ENCODE measurements at regions not wholly inside any gene's neighbourhood (a gene's known extent, or its start where the extent isn't known, plus 50 kb on each side); places are given as distances from the start of the nearest gene placed in this dataset.

DNA sequence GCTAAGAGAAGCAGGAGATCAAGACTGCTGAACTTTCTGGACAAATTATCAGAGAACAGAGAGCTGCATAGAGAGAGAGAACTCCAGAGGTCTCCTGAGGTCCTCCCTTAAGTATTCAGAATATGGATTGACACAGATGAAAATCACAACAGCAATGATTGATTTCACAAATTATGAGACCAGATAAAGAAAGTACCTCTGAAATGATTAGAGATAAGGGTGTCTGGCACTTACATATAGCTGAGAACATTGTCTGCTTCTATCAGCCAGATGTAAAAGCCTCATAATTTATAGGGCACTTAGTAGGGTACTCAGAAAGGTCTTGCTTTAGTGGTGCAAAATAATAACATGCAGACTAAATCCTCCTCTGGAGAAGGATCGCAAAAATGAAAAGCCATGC lies 1301.8 kb downstream of the BRINP3 start:
- TF ChIP-seq, protein P1, sequence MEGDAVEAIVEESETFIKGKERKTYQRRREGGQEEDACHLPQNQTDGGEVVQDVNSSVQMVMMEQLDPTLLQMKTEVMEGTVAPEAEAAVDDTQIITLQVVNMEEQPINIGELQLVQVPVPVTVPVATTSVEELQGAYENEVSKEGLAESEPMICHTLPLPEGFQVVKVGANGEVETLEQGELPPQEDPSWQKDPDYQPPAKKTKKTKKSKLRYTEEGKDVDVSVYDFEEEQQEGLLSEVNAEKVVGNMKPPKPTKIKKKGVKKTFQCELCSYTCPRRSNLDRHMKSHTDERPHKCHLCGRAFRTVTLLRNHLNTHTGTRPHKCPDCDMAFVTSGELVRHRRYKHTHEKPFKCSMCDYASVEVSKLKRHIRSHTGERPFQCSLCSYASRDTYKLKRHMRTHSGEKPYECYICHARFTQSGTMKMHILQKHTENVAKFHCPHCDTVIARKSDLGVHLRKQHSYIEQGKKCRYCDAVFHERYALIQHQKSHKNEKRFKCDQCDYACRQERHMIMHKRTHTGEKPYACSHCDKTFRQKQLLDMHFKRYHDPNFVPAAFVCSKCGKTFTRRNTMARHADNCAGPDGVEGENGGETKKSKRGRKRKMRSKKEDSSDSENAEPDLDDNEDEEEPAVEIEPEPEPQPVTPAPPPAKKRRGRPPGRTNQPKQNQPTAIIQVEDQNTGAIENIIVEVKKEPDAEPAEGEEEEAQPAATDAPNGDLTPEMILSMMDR (IDR thresholded peaks at IDR 0.05) = no peak
- no peak for TF ChIP-seq POLR2A (IDR thresholded peaks at IDR 0.05)
- no peak for TF ChIP-seq POLR2AphosphoS5 (IDR thresholded peaks at IDR 0.05)

All from sigmoid colon (tissue), 4 donors.